ENCODE measurements at regions not wholly inside any gene's neighbourhood (a gene's known extent, or its start where the extent isn't known, plus 50 kb on each side); places are given as distances from the start of the nearest gene placed in this dataset.
"Not testable (repeated sequence)": the region's sequence is repeated elsewhere in the genome, so short reads cannot be mapped to it uniquely, and the experiment has no call there.

GRCh38 chr2:216746268-216746667 is 50.9 kb upstream of the IGFBP5 start:
- TF ChIP-seq CTCF, POLR2A (IDR thresholded peaks at IDR 0.05): not testable (repeated sequence)
